Endothelial cell of umbilical vein (primary cell): ENCODE measurements at regions not wholly inside any gene's neighbourhood (a gene's known extent, or its start where the extent isn't known, plus 50 kb on each side); places are given as distances from the start of the nearest gene placed in this dataset.

Experiments
- BruUV-seq: library from RNA; stranded (reverse); fragments of 400-500 nt; replicated peaks from 2 replicates; lab custom pipeline; 2021; lab: Mats Ljungman, UMichigan
- CTCF ChIA-PET: fragments of 300-600, 350-600 bp; sonication (Branson Sonifier 250); formaldehyde crosslinking; loops from one replicate; lab custom pipeline; 2021; ENCODE audit warnings: antibody characterized with exemption, inconsistent platforms; lab: Charles Lee
- POLR2A ChIA-PET: fragments of 300-600, 350-600 bp; sonication (Branson Sonifier 250); formaldehyde crosslinking; loops from one replicate; lab custom pipeline; 2021; ENCODE audit warnings: antibody characterized with exemption, inconsistent platforms; lab: Charles Lee
- DNase-seq: peaks from one replicate; pipeline ENCODE4 v3.0.0-alpha.2; 2011; ENCODE audit warnings: low read depth, low spot score
- FAIRE-seq: peaks from 2 replicates; lab custom pipeline; 2011; peaks lifted over from hg19 to GRCh38; lab: Jason Lieb, UNC
- H2AFZ ChIP-seq: 2 replicates; pipeline ENCODE4 v1.6.0; 2012; ENCODE audit warnings: low read depth, low read length, control low read depth, inconsistent platforms
- H3K27ac ChIP-seq: 2 replicates; pipeline ENCODE4 v1.5.1; 2011; ENCODE audit warnings: low read depth, mild to moderate bottlenecking, control low read depth, low read length, moderate library complexity; ENCODE audit not compliant: insufficient read depth
- H3K27me3 ChIP-seq, 2 experiments: 2 replicates each; pipeline versions ENCODE4 v1.6.0 to v1.6.1; 2011; ENCODE audit warnings: low read length in 2 of 2, mixed read lengths in 1 of 2; ENCODE audit not compliant: control insufficient read depth in 2 of 2, insufficient read depth in 2 of 2
- H3K36me3 ChIP-seq, 2 experiments: 2 replicates in 1 of 2; 3 replicates in 1 of 2; pipeline ENCODE4 v1.5.1; 2011; ENCODE audit warnings: low read length in 2 of 2, mild to moderate bottlenecking in 1 of 2, moderate library complexity in 1 of 2; ENCODE audit not compliant: control insufficient read depth in 2 of 2, insufficient read depth in 2 of 2; ENCODE audit errors: extremely low read depth in 1 of 2
- H3K4me1 ChIP-seq: 3 replicates; pipeline ENCODE4 v1.5.1; 2011; ENCODE audit warnings: mild to moderate bottlenecking, low read length; ENCODE audit not compliant: control insufficient read depth, insufficient read depth; ENCODE audit errors: extremely low read depth
- H3K4me2 ChIP-seq: 2 replicates; pipeline ENCODE4 v1.6.1; 2011; ENCODE audit warnings: low read length, control low read depth, mixed read lengths; ENCODE audit not compliant: insufficient read depth
- H3K4me3 ChIP-seq, 3 experiments: fragments of 200-600 bp in 1 of 3; sonication (generic), shearing (Covaris generic) in 1 of 3; replicated peaks in 1 of 3; 2 replicates each; pipeline ENCODE4 v1.5.1; 2011 to 2016; ENCODE audit warnings: control low read depth in 3 of 3, low read length in 3 of 3, mild to moderate bottlenecking in 2 of 3, inconsistent platforms in 1 of 3, low read depth in 1 of 3, moderate library complexity in 1 of 3; ENCODE audit not compliant: insufficient read depth in 1 of 3
- H3K79me2 ChIP-seq: 2 replicates; pipeline ENCODE4 v1.6.0; 2012; ENCODE audit warnings: low read length, inconsistent platforms; ENCODE audit not compliant: control insufficient read depth, insufficient read depth
- H3K9ac ChIP-seq: replicated peaks from 2 replicates; pipeline ENCODE3; 2011; ENCODE audit warnings: low read length, control low read depth; ENCODE audit not compliant: insufficient read depth; ENCODE audit errors: extremely low read depth
- H3K9me1 ChIP-seq: replicated peaks from 3 replicates; pipeline ENCODE4 v1.6.0; 2011; ENCODE audit warnings: mild to moderate bottlenecking, low read length; ENCODE audit not compliant: control insufficient read depth, insufficient read depth; ENCODE audit errors: extremely low read depth
- H3K9me3 ChIP-seq: replicated peaks from 2 replicates; pipeline ENCODE4 v1.5.1; 2012; ENCODE audit warnings: low read length, inconsistent platforms; ENCODE audit not compliant: control insufficient read depth, insufficient read depth
- H4K20me1 ChIP-seq: replicated peaks from 2 replicates; pipeline ENCODE3; 2011; ENCODE audit warnings: mild to moderate bottlenecking, low read length; ENCODE audit not compliant: control insufficient read depth, insufficient read depth; ENCODE audit errors: extremely low read depth
- CTCF ChIP-seq, 2 donors: IDR thresholded peaks; 1 replicate in 1 of 2; 2 replicates in 1 of 2; pipeline ENCODE4 v1.5.1; 2011; ENCODE audit warnings: low read length in 2 of 2, mild to moderate bottlenecking in 2 of 2, moderate library complexity in 2 of 2, control low read depth in 1 of 2, inconsistent platforms in 1 of 2, low read depth in 1 of 2; ENCODE audit not compliant: insufficient read depth in 1 of 2; ENCODE audit errors: extremely low read depth in 1 of 2
- EZH2 ChIP-seq: IDR thresholded peaks from 2 replicates; pipeline ENCODE4 v1.6.1; 2012; ENCODE audit warnings: borderline replicate concordance, low read depth, mild to moderate bottlenecking, moderate library complexity, low read length, inconsistent platforms; ENCODE audit not compliant: severe bottlenecking
- FOS ChIP-seq: IDR thresholded peaks from 2 replicates; pipeline ENCODE4 v1.6.1; 2011; ENCODE audit warnings: mild to moderate bottlenecking, low read length, moderate library complexity, borderline replicate concordance; ENCODE audit not compliant: insufficient read depth
- GATA2 ChIP-seq: IDR thresholded peaks from 2 replicates; pipeline ENCODE4 v1.7.0; 2011; ENCODE audit warnings: low read depth, mild to moderate bottlenecking, moderate library complexity, mixed read lengths, low read length; ENCODE audit not compliant: insufficient read length, insufficient read depth
- JUN ChIP-seq: IDR thresholded peaks from 2 replicates; pipeline ENCODE4 v1.6.1; 2011; ENCODE audit warnings: borderline replicate concordance, low read depth; ENCODE audit not compliant: insufficient read length, insufficient read depth
- MAX ChIP-seq: IDR thresholded peaks from 2 replicates; pipeline ENCODE4 v1.6.1; 2011; ENCODE audit not compliant: insufficient read depth, insufficient read length
- MYC ChIP-seq: IDR thresholded peaks from one replicate; pipeline ENCODE4 v1.6.1; 2011; ENCODE audit warnings: mild to moderate bottlenecking, low read depth, low read length
- POLR2A ChIP-seq: IDR thresholded peaks from 2 replicates; pipeline ENCODE4 v1.6.1; 2012; ENCODE audit warnings: low read depth, mild to moderate bottlenecking, control low read depth, low read length
- POLR2AphosphoS5 ChIP-seq: IDR thresholded peaks from 2 replicates; pipeline ENCODE4 v1.6.1; 2012; ENCODE audit warnings: low read depth, mild to moderate bottlenecking, control low read depth, low read length, moderate library complexity; ENCODE audit not compliant: insufficient read depth
- dilution Hi-C: fragments of 300-500 bp; cut with MboI; formaldehyde crosslinking; loops from one replicate; pipeline ENCODE4 v1.15.0; 2019; ENCODE audit warnings: low sequenced_read_pairs; ENCODE audit not compliant: extremely low pct_ligation_motif_present
- intact Hi-C: fragments of 100-400 bp; cut with micrococcal nuclease; formaldehyde crosslinking; loops from one replicate; pipeline ENCODE4 v1.10.0; 2022

GRCh38 chr18:52093171-52093570 is 246.8 kb upstream of the DCC start:
- no peak for DNase-seq
- no peaks in the 10 kb centered on the region for H3K27me3 ChIP-seq
- dilution Hi-C loops: no loop called here
- H3K4me1 ChIP-seq: no peaks in the 10 kb centered on the region
- H2AFZ ChIP-seq: no peak overlapping the region
- H3K4me2 ChIP-seq: no peak overlapping the region
- H3K9me1 ChIP-seq: no peaks in the 10 kb centered on the region
- H3K27ac ChIP-seq: no peak overlapping the region
- no TSS peak for BruUV-seq
- POLR2A ChIA-PET: no interaction called here
- intact Hi-C loops: no loop called here
- no peaks in the 10 kb centered on the region for H3K9me3 ChIP-seq
- no peaks in the 10 kb centered on the region for H3K79me2 ChIP-seq
- FAIRE-seq: no peak
- H4K20me1 ChIP-seq: no peaks in the 10 kb centered on the region
- no peaks in the 10 kb centered on the region for H3K36me3 ChIP-seq
- CTCF ChIA-PET: no interaction called here
- H3K4me3 ChIP-seq: no peak overlapping the region
- TF ChIP-seq FOS (no peak), MYC (no peak), MAX (no peak), CTCF (IDR thresholded peaks at IDR 0.05; ENCODE audit: extremely low read depth in 1 of 2, insufficient read depth in 1 of 2, low read depth in 1 of 2, low read length in 2 of 2) (no peak), POLR2A (no peak)
- no peak overlapping the region for H3K9ac ChIP-seq

GRCh38 chr18:52118684-52119083 is 221.3 kb upstream of the DCC start:
- Histone ChIP-seq H4K20me1 (no peaks in the 10 kb centered on the region), H3K36me3 (no peaks in the 10 kb centered on the region), H3K9me1 (no peaks in the 10 kb centered on the region), H3K27ac (no peak overlapping the region), H3K4me2 (no peak overlapping the region), H3K79me2 (no peaks in the 10 kb centered on the region), H3K4me3 (no peak overlapping the region), H3K9me3 (peaks cover 6% of the 10 kb centered on the region), H3K9ac (no peak overlapping the region), H3K27me3 (no peaks in the 10 kb centered on the region), H2AFZ (no peak overlapping the region), H3K4me1 (no peaks in the 10 kb centered on the region)
- no TSS peak for BruUV-seq
- FAIRE-seq (no peak), DNase-seq (no peak)
- intact Hi-C loops: no loop called here
- ChIA-PET POLR2A (no interaction called here), CTCF (no interaction called here)
- TF ChIP-seq POLR2AphosphoS5 (no peak), CTCF (IDR thresholded peaks at IDR 0.05; ENCODE audit: extremely low read depth in 1 of 2, insufficient read depth in 1 of 2, low read depth in 1 of 2, low read length in 2 of 2) (no peak), FOS (no peak), POLR2A (no peak), EZH2 (no peak), GATA2 (no peak), MYC (no peak), MAX (no peak), JUN (no peak)
- dilution Hi-C loops: no loop called here
